HG03439 (cell line): ENCODE measurements at regions not wholly inside any gene's neighbourhood (a gene's known extent, or its start where the extent isn't known, plus 50 kb on each side); places are given as distances from the start of the nearest gene placed in this dataset.

Experiments
- ATAC-seq: cut with Tn5 transposase; IDR thresholded peaks from one replicate; pipeline ENCODE4 v1.9.1; 2021; ENCODE audit warnings: mild to moderate bottlenecking, moderate library complexity; ENCODE audit not compliant: unreplicated experiment

DNA sequence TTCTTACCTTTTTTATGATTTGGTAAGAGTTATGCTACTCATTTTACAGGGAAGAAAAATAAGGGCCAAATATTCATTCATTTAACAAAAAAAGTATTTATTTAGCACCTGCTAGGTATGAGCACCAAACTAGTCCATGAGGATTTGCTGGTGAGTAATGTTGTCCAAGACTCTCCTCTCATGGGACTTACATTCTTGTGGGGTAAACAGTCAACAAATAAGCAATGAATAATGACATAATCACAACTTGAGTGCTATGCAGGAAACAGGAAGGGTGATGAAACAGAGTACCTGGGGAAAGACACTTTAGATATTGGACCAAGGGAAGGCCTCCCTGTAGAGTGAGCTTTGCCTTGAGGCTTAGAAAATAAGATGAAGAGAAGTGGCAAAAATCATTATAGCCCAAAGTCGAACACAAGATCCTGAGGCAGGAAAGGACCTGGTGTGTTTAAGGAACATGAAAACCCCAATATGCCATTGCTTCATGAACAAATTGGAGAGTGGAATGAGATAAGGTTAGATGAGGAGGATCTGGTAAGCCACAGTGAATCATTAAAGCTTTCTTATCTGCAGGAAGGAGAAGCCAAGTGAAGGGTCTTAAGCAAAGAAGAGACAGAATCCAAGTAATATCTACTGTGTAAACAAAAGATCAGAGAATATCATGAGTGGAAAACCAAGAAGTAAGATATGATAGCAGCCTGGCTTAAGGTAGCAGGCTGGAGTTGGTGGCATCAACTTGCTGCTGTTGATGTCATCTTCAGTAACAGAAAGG lies 294.5 kb upstream of the NBEA start:
- no peak for ATAC-seq

- no peak for ATAC-seq
Measured at GRCh38 chr13:34654203-34654602, 287.9 kb upstream of the NBEA start.

DNA sequence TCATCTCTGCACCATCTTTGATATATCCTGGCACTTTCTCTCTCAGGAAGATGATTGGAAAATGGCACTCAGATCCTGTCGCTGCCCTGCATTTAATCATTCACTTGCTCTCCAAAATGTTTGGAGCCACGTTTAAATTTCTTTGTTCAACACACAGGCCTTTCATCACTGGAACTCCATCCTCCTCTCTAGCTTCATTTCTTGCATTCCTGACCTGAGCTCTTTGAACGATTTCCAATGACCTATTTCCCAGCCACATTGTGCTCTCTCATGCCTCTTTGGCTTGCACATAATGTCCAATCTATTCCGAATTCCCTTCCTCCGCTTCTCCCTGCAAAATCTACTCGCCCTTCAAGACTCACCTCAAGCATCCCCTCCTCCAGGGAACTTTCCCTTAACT lies 287.4 kb upstream of the NBEA start:
- ATAC-seq, result no peak

DNA sequence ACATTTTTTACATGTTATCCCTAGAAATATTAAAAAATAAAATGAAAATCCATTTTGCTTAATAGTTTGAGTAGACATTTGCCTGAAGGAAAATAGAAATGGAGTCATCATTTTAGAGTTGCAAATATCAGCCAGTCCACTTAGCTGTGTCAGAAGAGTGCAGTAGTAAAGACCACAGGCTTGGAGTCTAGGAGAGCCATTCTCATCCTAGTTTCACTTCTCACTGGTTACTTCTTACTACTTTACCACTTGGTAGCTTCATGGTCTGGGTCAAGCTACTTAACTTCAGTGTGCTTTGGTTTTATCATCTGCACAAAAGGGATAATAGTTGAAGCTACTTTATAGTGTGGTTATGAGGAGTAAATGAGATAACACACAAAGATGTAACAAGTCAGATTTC lies 286.5 kb upstream of the NBEA start:
- ATAC-seq, result no peak

- ATAC-seq, result no peak
Measured at GRCh38 chr13:34657716-34658115, 284.4 kb upstream of the NBEA start.

DNA sequence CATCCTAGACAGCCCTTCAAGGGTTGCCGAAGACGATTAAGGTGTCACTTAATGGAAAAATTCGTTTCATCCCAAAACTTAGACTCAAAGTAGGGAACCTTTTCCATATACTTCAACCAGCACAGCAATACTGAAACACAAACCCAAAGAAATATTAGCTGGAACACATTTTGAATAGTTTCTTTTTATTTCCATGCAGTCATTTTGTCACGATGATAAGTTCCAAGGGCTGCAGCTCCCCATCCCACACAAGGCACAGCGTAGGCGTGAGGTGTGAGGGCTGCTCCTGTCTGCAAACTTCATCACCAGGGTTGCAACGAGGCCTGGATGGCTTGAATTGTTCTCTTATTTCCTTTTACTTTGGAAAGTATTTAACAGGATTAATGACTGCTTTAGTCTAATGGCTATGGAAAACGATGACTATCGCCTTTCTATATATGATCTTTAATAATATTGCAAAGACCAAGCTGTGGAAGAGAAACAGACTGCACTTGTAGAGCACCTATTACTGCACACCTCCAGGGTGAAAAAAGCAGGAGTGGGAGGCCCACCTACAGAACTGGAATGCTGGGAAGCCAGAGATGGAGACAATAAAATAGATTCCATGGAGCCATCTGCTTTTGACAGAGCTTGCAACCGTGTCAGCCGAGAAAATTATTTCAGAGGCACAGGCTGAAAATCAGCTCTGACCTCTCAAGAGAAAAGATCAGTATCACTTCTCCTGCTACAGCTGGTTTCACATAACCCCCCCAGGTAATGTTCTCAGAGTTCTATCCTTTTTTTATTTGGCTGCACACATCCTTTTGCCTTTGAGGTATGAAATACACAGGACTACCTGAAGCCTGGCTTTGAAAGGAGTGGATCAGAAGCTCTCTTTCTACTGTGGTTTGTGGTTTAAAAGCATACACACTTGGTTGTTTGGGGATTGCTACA lies 274.5 kb upstream of the NBEA start:
- ATAC-seq, result no peak

- ATAC-seq, result no peak
Measured at GRCh38 chr13:34671137-34671536, 270.9 kb upstream of the NBEA start.

DNA sequence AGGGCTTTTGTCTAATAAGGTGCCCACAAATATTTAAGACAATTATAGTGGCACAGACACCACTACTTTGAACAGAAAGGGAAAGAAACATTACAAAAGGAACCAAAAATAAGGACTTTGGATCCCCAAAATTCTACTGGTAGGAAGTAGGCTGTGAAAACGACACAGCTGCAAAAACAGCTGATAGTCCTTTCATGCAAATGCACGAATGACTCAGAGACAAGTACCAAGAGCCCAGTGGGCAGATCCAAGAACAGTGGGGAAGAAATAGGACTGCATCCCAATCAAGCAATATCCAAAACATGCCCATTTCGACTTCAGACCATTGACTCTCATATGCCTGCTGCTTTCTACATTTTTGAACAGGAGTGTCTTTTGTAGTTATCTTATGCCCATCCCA lies 269.4 kb upstream of the NBEA start:
- no peak for ATAC-seq

DNA sequence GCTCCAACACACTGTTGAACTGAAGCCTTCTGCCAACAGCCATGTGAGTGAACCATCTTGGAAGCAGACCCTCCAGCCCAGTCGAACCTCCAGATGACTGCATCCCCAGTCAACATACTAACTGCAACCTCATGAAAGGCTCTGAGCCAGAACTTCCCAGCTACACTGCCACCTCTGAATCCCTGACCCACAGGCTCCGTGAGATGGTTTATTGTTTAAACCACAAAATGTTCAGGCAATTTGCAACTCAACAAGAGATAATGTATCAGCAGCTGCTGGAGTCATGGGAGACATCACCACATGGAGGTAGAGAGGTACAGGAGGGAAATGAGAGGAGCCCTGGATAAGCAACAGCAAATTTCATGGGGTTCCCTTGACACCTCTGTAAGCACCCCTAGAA lies 266.4 kb upstream of the NBEA start:
- ATAC-seq, result no peak

DNA sequence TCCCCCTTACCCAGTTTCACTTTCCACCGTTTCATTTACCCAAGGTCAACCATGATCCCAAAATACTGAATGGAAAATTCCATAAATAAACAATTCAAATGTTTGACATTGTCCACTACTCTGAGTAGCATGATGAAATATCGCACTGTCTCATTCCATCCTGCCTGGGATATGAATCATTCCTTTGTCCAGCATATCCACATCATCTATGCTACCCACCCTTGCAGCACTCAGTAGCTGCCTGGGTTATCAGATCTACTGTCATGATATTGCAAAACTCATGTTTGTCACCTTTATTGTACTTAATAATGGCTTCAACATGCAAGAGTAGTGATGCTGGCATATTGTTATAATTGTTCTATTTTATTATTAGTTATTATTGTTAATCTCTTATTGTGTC lies 263.9 kb upstream of the NBEA start:
- no peak for ATAC-seq

DNA sequence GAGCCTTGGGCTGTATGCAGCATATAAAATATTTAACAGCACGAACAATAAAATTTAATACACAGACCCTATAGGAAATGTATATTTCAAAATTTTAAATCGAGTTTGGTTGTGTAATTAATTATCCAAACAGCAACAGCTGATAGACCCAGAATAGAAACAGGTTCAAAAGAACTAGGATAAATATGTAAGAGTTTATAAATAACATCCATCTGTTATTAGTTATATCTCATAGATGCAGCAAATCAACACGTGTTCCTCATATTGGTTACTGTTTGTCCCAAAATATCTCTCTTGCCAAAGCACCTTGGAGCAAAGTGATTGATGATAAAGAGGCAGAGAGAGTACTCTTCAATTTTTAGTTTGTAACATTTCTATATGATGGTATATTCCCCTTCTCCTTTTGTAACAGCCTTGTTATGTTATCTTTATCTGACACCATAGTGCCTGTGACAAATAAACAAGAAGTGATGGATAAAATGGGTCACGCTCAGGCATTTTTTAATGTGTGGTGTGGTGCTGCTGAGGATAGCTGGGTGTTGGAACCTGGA lies 260.6 kb upstream of the NBEA start:
- ATAC-seq, result no peak

- no peak for ATAC-seq
Measured at GRCh38 chr13:34695063-34695462, 247.0 kb upstream of the NBEA start.

DNA sequence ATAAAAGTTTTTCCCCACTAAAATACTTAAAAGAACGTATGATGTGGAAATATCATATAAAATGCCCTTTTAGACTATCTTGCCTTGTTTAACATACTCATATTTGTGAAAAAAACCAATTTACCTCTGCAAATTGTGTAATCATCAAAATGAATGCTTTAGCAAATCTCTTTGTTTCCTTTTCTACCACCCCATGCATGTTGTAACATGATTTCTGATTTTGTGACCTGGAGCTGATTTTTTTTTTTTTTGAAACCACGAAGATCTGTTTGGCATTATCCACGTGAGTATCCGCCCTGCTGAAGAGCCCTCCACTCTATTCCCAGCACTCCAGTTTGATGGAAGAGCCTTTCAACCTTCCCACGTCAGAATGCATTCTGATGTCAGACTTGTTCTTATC lies 245.8 kb upstream of the NBEA start:
- ATAC-seq, result no peak

GRCh38 chr13:34696741-34697140 lies 245.3 kb upstream of the NBEA start:
- ATAC-seq, result no peak

DNA sequence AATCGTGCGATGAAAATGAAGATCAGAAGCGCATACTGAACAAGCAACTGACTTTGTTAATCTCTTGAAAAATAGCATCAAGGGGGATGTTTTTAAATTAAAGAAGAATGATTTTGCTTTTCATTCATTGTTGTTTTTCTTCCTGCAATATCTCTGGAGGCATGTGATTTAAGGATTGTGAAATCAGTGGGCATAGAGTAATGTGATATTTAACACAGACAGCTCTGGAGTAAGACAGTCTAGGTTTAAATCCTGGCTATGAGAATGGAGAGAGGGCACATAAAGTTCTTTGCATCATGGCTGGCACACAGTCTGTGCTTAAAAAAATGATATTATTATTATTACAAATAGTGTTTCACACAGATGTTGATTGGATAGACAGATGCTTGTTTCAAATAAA lies 243.1 kb upstream of the NBEA start:
- ATAC-seq, result no peak

DNA sequence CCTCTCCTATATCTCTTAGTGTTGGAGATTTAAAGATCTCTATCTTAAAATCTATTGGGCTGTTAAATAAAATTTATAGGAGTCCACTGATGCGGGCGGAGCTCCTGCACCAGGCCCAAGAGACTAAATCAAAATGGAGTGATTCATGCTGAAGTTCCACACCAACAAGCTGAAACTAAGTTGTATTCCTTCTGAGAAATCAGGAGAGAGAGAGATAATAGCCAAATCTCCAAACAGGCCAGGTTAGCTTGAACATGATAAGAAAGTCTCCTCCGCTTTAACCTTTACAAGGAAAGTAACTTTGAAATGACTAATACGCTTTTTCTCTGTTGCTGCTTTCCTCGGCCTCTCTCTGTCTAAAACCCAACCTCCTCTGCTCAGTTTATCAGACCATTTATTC lies 241.9 kb upstream of the NBEA start:
- ATAC-seq, result no peak

GRCh38 chr13:34701919-34702318 lies 240.2 kb upstream of the NBEA start:
- no peak for ATAC-seq

GRCh38 chr13:34708566-34709313 lies 233.3 kb upstream of the NBEA start:
- no peak for ATAC-seq

DNA sequence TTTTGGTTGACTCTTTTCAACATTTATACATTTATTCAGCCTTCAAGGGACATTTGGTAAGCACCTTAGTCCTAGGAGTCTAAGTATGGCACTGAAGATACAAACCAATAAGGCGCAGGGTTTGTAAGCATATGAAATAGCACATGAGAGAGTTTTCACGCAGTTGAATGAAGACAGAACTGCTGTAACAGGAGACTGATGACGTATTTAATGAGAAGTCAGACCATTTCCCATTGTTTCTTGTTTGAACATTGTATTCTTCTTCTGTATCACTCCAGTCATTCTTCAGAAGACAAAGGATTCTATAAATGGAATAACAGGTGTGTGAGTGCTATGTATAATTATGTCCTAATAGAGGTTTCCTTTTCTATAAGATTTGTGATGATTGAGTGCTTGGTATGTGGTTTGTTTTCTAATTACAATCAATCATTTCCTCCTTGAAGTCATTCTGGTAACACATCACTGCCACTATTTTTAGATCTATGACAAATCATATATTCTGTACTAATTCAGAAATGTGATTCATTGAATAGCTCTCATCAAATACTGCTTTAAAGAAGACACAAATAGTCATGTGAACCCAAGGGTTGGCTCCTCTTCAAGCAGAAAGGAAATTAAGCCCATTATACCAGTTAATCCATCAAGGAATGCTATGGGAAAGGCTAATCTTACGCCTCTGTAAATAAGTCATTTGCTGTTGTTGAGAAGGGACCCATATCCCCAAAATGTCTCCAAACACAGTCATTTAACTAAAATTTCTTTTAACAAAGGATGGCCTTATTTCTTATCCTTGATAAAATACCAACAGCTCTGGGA lies 222.8 kb upstream of the NBEA start:
- no peak for ATAC-seq

GRCh38 chr13:34720618-34721017 lies 221.5 kb upstream of the NBEA start:
- no peak for ATAC-seq
